ENCODE measurements at regions not wholly inside any gene's neighbourhood (a gene's known extent, or its start where the extent isn't known, plus 50 kb on each side); places are given as distances from the start of the nearest gene placed in this dataset.
"Not testable (repeated sequence)": the region's sequence is repeated elsewhere in the genome, so short reads cannot be mapped to it uniquely, and the experiment has no call there.

DNA sequence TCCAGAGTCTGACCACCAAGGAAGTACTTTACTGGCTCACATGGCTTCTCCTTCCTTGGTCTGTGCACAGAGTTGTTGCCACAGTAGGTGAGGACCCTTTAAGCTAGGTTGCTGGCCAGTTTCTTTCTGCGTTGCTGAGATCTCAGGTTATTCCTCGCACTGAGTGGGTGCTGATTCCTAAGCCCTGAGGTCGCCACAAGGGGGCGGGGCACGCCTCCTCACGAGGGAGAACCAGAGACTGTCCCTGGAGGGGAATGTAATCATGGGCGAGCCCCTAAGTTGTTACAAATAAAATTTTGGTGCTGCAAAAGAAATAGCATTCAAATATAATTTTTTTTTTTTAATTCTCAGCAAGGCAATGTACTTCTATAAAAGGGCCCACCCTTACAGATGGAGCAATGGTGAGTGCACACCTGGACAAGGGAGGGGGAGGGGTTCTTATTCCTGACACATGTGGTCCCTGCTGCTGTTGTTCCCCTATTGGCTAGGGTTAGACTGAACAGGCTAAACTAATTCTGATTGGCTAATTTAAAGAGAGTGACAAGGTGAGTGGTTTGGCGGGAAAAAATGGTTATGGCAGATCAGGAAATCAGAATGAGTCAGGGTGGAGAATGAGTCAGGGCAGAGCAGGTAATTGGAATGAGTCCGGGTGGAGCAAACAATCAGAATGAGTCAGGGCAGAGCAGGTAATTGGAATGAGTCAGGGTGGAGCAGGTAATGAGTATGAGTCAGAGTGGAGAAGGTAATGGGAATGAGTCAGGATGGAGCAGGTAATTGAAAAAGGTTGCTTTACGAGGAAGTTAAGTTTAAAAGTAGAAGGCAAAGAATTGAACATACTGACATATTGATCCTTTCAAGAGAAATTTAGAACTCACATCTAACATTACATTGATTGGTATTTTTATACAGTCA, 107.5 kb downstream of the VSIG4 start:
- intact Hi-C loops (cut with micrococcal nuclease), result no loop called here

DNA sequence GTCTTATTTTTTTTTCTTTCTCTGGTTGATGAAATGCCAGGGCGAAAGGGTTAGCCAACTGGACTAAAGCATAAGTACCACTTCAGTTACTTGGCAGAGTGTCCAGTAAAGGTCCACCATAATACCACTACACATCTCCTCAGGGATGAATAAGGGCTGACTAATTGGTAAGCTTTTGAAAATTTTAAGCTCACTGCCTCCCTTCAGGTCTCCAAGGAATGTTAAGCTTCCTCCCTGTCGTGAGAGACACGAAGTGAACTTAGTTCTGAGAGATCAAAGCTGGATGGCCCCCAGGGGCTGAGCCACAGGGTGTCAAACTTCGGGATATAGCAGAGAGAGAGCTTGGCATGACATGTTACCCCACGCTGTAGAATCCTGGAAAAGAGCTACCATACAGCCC, 111.4 kb downstream of the VSIG4 start:
- CTCF ChIA-PET, result no interaction called here
- TF ChIP-seq, protein P1, sequence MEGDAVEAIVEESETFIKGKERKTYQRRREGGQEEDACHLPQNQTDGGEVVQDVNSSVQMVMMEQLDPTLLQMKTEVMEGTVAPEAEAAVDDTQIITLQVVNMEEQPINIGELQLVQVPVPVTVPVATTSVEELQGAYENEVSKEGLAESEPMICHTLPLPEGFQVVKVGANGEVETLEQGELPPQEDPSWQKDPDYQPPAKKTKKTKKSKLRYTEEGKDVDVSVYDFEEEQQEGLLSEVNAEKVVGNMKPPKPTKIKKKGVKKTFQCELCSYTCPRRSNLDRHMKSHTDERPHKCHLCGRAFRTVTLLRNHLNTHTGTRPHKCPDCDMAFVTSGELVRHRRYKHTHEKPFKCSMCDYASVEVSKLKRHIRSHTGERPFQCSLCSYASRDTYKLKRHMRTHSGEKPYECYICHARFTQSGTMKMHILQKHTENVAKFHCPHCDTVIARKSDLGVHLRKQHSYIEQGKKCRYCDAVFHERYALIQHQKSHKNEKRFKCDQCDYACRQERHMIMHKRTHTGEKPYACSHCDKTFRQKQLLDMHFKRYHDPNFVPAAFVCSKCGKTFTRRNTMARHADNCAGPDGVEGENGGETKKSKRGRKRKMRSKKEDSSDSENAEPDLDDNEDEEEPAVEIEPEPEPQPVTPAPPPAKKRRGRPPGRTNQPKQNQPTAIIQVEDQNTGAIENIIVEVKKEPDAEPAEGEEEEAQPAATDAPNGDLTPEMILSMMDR (IDR thresholded peaks at IDR 0.05), result no peak
- Mint-ChIP-seq H3K27me3 (no peaks in the 10 kb centered on the region), H3K4me1 (ENCODE audit: low read depth) (peaks cover 42% of the 10 kb centered on the region), H3K4me3 (no peak overlapping the region), H3K36me3 (ENCODE audit: low read depth) (peaks cover 27% of the 10 kb centered on the region), H3K27ac (no peak overlapping the region), H3K9me3 (peaks cover 15% of the 10 kb centered on the region)
- no peak for DNase-seq
- intact Hi-C loops (cut with micrococcal nuclease), result no loop called here
- POLR2A ChIA-PET, result no interaction called here
- no peak for ATAC-seq

More for the DNA sequence above, 107.5 kb downstream of the VSIG4 start:
- DNase-seq, result peak; percentile 37
- no peak overlapping the region for H3K4me3 Mint-ChIP-seq
- peaks cover 9% of the 10 kb centered on the region for H3K4me1 Mint-ChIP-seq (ENCODE audit: low read depth)
- ChIA-PET POLR2A (no interaction called here), CTCF (no interaction called here)
- TF ChIP-seq, protein P1 (IDR thresholded peaks at IDR 0.05), result no peak
- peaks cover 11% of the 10 kb centered on the region for H3K36me3 Mint-ChIP-seq (ENCODE audit: low read depth)
- H3K9me3 Mint-ChIP-seq, result peaks cover 10% of the 10 kb centered on the region
- no peaks in the 10 kb centered on the region for H3K27me3 Mint-ChIP-seq
- peak; percentile 58 for ATAC-seq
- H3K27ac Mint-ChIP-seq, result peak overlapping the region; percentile 50

DNA sequence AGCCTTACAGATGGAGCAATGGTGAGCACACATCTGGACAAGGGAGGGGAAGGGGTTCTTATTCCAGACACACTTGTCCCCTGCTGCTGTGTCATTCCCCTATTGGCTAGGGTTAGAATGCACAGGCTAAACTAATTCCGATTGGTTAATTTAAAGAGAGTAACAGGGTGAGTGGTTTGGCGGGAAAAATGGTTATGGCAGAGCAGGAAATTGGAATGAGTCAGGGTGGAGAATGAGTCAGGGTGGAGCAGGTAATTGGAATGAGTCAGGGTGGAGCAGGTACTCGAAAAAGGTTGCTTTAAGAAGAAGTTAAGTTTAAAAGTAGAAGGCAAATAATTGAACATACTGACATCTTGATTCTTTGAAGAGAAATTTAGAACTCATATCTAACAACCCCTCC, 112.5 kb downstream of the VSIG4 start:
- H3K27me3 Mint-ChIP-seq; intact Hi-C loops (cut with micrococcal nuclease); POLR2A ChIA-PET; CTCF ChIA-PET; ATAC-seq; H3K4me3 Mint-ChIP-seq: not testable (repeated sequence)
- Mint-ChIP-seq H3K9me3 (peaks cover 16% of the 10 kb centered on the region), H3K36me3 (ENCODE audit: low read depth) (peaks cover 25% of the 10 kb centered on the region), H3K27ac (peak overlapping the region; percentile 64), H3K4me1 (ENCODE audit: low read depth) (peaks cover 47% of the 10 kb centered on the region)
- peak; percentile 12 for DNase-seq

DNA sequence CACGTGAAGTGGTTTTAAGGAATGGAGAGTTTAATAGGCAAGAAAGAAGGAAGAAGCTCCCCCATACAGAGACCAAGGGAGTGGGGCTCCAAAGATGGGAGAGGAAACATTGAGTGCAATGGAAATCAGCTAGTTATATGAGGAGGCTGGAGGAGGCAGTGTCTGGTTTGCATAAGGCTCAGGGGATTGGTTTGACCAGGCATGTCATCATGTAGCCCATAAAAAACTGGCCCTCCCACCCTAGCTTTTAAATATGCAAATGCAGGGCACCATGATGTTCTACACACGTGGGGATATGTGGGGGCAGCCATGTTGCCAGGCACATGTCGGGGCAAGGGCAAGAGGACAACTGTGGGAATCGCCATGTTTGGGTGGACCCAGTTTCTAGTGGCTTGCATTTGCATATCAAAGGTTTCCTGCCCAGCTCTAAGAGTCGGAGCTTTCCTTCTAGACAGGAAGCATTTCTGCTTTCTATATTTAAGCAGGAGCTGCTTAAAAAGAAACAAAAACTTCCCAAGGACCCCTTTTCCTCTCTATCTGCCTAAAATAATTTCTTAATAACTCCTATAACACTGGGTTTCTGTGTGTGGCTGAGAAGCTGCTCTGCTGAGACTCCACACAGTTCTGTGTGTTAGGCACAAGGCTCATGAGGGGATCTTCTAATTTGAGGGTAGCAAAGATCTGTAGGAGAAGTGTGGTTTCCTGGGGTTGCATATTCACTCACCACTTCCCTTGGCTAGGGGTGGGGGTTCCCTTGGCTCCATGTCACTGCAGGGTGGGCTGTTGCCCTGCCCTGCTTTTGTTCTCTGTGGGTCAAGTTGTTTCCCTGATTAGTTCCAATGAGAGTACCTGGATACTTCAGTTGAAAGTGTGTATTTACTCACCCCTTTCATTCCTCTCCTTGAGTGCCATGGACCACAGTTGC, 113.5 kb downstream of the VSIG4 start:
- DNase-seq (peak; percentile 80), ATAC-seq (peak; percentile 86)
- Mint-ChIP-seq H3K9me3 (peaks cover 16% of the 10 kb centered on the region), H3K4me3 (peak overlapping the region; percentile 61), H3K27ac (peak overlapping the region; percentile 95), H3K4me1 (ENCODE audit: low read depth) (peaks cover 54% of the 10 kb centered on the region), H3K27me3 (no peaks in the 10 kb centered on the region), H3K36me3 (ENCODE audit: low read depth) (peaks cover 22% of the 10 kb centered on the region)
- POLR2A ChIA-PET, result interaction anchor here (1.0 kb wide), 1 partner anchor 101 kb away, joined by 3 read pairs; no protein-coding TSS in a partner anchor
- CTCF ChIA-PET, result no interaction called here
- TF ChIP-seq, protein P1 (IDR thresholded peaks at IDR 0.05), result no peak
- intact Hi-C loops (cut with micrococcal nuclease), result no loop called here

DNA sequence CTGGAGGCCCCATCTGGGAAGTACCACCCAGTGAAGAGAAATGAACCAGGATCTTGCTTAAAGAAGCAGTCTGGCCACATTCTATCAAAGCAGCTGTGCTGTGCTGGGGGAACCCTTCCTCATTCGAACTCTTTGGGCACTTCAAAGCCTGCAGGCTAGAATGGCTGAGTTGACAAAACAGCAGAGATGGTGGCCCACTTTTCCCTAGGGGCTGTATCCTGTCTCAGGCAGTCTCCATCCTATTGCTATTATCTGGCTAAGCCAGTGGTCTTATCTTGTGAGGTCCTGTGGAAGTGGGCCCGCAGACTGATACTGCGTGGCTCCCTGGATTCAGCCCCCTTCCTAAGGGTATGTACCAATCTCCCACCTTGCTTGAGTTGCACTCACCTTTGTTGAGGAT, 114.3 kb downstream of the VSIG4 start:
- intact Hi-C loops (cut with micrococcal nuclease), result no loop called here
- peak overlapping the region; percentile 61 for H3K4me3 Mint-ChIP-seq
- CTCF ChIA-PET, result no interaction called here
- H3K27ac Mint-ChIP-seq, result peak overlapping the region; percentile 95
- no peak for ATAC-seq
- peaks cover 16% of the 10 kb centered on the region for H3K9me3 Mint-ChIP-seq
- peaks cover 22% of the 10 kb centered on the region for H3K36me3 Mint-ChIP-seq (ENCODE audit: low read depth)
- DNase-seq, result no peak
- H3K4me1 Mint-ChIP-seq (ENCODE audit: low read depth), result peaks cover 59% of the 10 kb centered on the region
- no peaks in the 10 kb centered on the region for H3K27me3 Mint-ChIP-seq
- POLR2A ChIA-PET, result interaction anchor here (1.0 kb wide), 1 partner anchor 100 kb away, joined by 3 read pairs; no protein-coding TSS in a partner anchor
- TF ChIP-seq, protein P1 (IDR thresholded peaks at IDR 0.05), result no peak

Measured in activated CD8-positive, alpha-beta T cell treated with anti-CD3 and anti-CD28 coated beads for 36 hours (primary cell).